GM12874 (cell line): ENCODE measurements at regions not wholly inside any gene's neighbourhood (a gene's known extent, or its start where the extent isn't known, plus 50 kb on each side); places are given as distances from the start of the nearest gene placed in this dataset.

ENCODE experiments used
- CTCF ChIP-seq: IDR thresholded peaks from 2 replicates; pipeline ENCODE4 v1.5.1; 2011; ENCODE audit warnings: low read depth, mild to moderate bottlenecking, control low read depth, low read length, moderate library complexity; ENCODE audit not compliant: insufficient read depth

GRCh38 chr17:83200231-83200699 is 120.9 kb downstream of the METRNL start:
- TF ChIP-seq CTCF, result no peak

- TF ChIP-seq CTCF, result no peak
Observed at GRCh38 chr17:83200751-83201150, 121.3 kb downstream of the METRNL start.

- no peak for TF ChIP-seq CTCF
Observed at GRCh38 chr17:83201206-83202001, 122.0 kb downstream of the METRNL start.

GRCh38 chr17:83202002-83203000 is 122.9 kb downstream of the METRNL start:
- no peak for TF ChIP-seq CTCF

GRCh38 chr17:83203073-83203471 is 123.7 kb downstream of the METRNL start:
- no peak for TF ChIP-seq CTCF

GRCh38 chr17:83203472-83204221 is 124.2 kb downstream of the METRNL start:
- TF ChIP-seq CTCF, result no peak

GRCh38 chr17:83204230-83204725 is 124.9 kb downstream of the METRNL start:
- no peak for TF ChIP-seq CTCF
